ENCODE measurements at regions not wholly inside any gene's neighbourhood (a gene's known extent, or its start where the extent isn't known, plus 50 kb on each side); places are given as distances from the start of the nearest gene placed in this dataset.

GRCh38 chr4:11687727-11688126 lies 259.0 kb upstream of the HS3ST1 start:
- TF ChIP-seq CTCF (IDR thresholded peaks at IDR 0.05) (no peak), POLR2A (IDR thresholded peaks at IDR 0.05) (no peak), EP300 (IDR thresholded peaks at IDR 0.05) (no peak)
